Right cardiac atrium (tissue), 5 donors: ENCODE measurements at regions not wholly inside any gene's neighbourhood (a gene's known extent, or its start where the extent isn't known, plus 50 kb on each side); places are given as distances from the start of the nearest gene placed in this dataset.

Experiments
- ATAC-seq, 2 donors: fragments of 200-7000 bp; cut with Tn5 transposase; one replicate each; pipeline versions ENCODE4 v1.8.0 to v1.9.1; 2020; ENCODE audit warnings: moderate library complexity in 2 of 2, mild to moderate bottlenecking in 1 of 2
- DNase-seq, 3 donors: peaks; one replicate each; pipeline ENCODE4 v3.0.0-alpha.2; 2020
- H3K27ac ChIP-seq: one replicate; pipeline ENCODE4 v1.5.1; 2013; ENCODE audit warnings: mild to moderate bottlenecking, low read length, control low read depth, moderate library complexity
- H3K27me3 ChIP-seq: one replicate; pipeline ENCODE4 v1.6.1; 2013; ENCODE audit not compliant: control insufficient read depth, insufficient read depth
- H3K4me1 ChIP-seq: one replicate; pipeline ENCODE4 v1.6.1; 2013; ENCODE audit warnings: low read length; ENCODE audit not compliant: control insufficient read depth, insufficient read depth
- H3K4me3 ChIP-seq: one replicate; pipeline ENCODE4 v1.5.1; 2013; ENCODE audit warnings: low read length, control low read depth
- H3K9me3 ChIP-seq: one replicate; pipeline ENCODE4 v1.6.1; 2013; ENCODE audit warnings: low read length; ENCODE audit not compliant: control insufficient read depth
- WGBS: extraction: QIAGEN DNeasy Blood & Tissue Kit; methylation state at CpG from one replicate; pipeline ENCODE4 v1.1.7; 2013; 5-methylcytosine and 5-hydroxymethylcytosine counted together
- intact Hi-C, 4 donors: fragments of 100-400 bp; cut with DNase I; formaldehyde crosslinking; loops; one replicate each; pipeline versions ENCODE4 v1.11.0 to v1.14.0; 2022 to 2023
- donor health status: healthy with polysubstance abuse.
- donor health status: DM: no; HTN: yes; CAD: no.
- donor health status: DM: no; HTN: no; CAD: no.
- donor health status: DM: no; HTN: yes; CAD: no; lungs with severe emphysema.
- donor health status: DM: yes; HTN: yes; CAD: no.

- no peak for ATAC-seq
- H3K9me3 ChIP-seq, result no peaks in the 10 kb centered on the region
- DNase-seq, result no peak
- no peak overlapping the region for H3K27ac ChIP-seq
- WGBS, result 78% methylated on average over 6 of the region's 6 CpGs
- no peaks in the 10 kb centered on the region for H3K27me3 ChIP-seq
- no peak overlapping the region for H3K4me3 ChIP-seq
- intact Hi-C loops, result loop anchor here in 1 of 4 donors (10.0 kb wide), 1 partner anchor 233 kb away; no protein-coding TSS in a partner anchor
- peaks cover 2% of the 10 kb centered on the region for H3K4me1 ChIP-seq
Measured at GRCh38 chr17:73722165-73722564, 77.9 kb upstream of the SDK2 start.

DNA sequence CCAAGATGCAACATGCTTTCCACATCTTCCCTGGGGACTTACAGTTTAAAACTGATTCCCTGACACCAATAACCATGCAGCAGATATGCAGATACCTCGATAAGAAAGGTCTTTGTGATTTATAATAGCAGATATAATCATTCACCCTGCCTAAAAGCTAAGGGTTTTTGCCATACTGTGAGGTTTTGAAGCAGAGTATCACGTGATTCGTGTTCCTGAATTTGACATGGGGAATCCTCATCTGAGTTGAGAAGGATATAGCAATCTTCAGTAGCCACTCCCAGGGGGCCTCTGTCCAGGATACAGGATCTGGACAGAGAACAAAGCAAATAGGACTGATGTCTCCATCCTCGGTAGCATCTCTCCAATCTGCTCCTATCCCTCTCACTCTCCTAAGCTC is 79.1 kb upstream of the SDK2 start:
- 68% methylated on average over 4 of the region's 4 CpGs for WGBS
- H3K27me3 ChIP-seq, result no peaks in the 10 kb centered on the region
- no peaks in the 10 kb centered on the region for H3K4me1 ChIP-seq
- DNase-seq, result no peak
- intact Hi-C loops, result loop anchor here in 1 of 4 donors (10.0 kb wide), 1 partner anchor 231 kb away; no protein-coding TSS in a partner anchor
- H3K4me3 ChIP-seq, result no peak overlapping the region
- H3K27ac ChIP-seq, result no peak overlapping the region
- H3K9me3 ChIP-seq, result no peaks in the 10 kb centered on the region
- ATAC-seq, result no peak

DNA sequence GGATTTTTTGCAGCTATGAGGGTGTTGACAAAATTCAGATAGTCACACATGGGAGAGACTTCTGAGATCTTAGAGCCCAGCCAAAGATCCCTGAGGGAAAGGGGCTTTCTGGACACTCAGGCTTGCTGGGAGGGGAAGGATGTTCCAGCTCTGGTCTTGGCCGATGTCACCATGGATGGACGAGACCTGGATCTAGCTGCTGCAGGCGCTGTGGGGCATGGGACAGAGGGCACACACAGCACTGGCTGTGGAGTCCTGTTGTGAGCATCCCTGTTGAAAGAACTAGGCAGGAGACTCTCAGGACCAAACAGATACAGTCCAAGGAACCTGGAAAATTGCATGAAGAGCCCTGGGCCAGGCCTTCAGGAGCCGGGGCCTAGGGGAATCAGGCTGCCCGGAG is 80.1 kb upstream of the SDK2 start:
- H3K27me3 ChIP-seq, result no peaks in the 10 kb centered on the region
- no peak overlapping the region for H3K27ac ChIP-seq
- ATAC-seq (no peak), DNase-seq (no peak)
- intact Hi-C loops, result loop anchor here in 1 of 4 donors (10.0 kb wide), 1 partner anchor 230 kb away; no protein-coding TSS in a partner anchor
- WGBS, result 91% methylated on average over 5 of the region's 5 CpGs
- H3K4me3 ChIP-seq, result no peak overlapping the region
- no peaks in the 10 kb centered on the region for H3K4me1 ChIP-seq
- no peaks in the 10 kb centered on the region for H3K9me3 ChIP-seq

- no peak overlapping the region for H3K4me3 ChIP-seq
- H3K4me1 ChIP-seq, result no peaks in the 10 kb centered on the region
- DNase-seq (no peak), ATAC-seq (no peak)
- H3K27ac ChIP-seq, result no peak overlapping the region
- no peaks in the 10 kb centered on the region for H3K9me3 ChIP-seq
- 95% methylated on average over 4 of the region's 4 CpGs for WGBS
- intact Hi-C loops, result loop anchor here in 1 of 4 donors (10.0 kb wide), 1 partner anchor 230 kb away; no protein-coding TSS in a partner anchor
- H3K27me3 ChIP-seq, result no peaks in the 10 kb centered on the region
Measured at GRCh38 chr17:73724990-73725389, 80.7 kb upstream of the SDK2 start.

GRCh38 chr17:73725794-73726515 is 81.7 kb upstream of the SDK2 start:
- ATAC-seq (no peak), DNase-seq (no peak)
- intact Hi-C loops, result loop anchor here in 1 of 4 donors (10.0 kb wide), 1 partner anchor 229 kb away; no protein-coding TSS in a partner anchor
- WGBS, result 85% methylated on average over 12 of the region's 12 CpGs
- no peak overlapping the region for H3K27ac ChIP-seq
- no peaks in the 10 kb centered on the region for H3K4me1 ChIP-seq
- no peak overlapping the region for H3K4me3 ChIP-seq
- H3K9me3 ChIP-seq, result no peaks in the 10 kb centered on the region
- H3K27me3 ChIP-seq, result no peaks in the 10 kb centered on the region

DNA sequence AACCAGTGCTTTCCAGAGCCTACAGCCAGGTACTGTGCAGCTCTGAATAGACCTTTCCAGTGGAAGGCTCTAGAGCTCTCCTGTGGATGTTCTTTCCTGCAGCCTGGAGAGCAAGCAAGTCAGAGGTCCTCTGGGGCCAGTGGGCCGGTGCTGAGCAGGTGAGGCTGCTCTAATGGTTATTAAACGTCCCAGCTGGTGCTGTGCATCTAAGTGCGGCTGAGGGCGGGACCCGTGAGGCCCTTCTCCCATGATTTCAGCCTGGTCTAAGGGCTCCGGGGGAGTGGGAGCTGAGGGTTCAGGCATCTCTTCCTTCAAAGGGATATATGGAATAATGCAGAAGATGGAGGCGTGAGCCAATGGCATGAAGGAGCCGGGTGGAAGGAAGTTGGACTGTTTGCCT is 83.7 kb upstream of the SDK2 start:
- H3K9me3 ChIP-seq, result no peaks in the 10 kb centered on the region
- H3K4me1 ChIP-seq, result no peaks in the 10 kb centered on the region
- H3K27ac ChIP-seq, result no peak overlapping the region
- H3K27me3 ChIP-seq, result no peaks in the 10 kb centered on the region
- 83% methylated on average over 8 of the region's 8 CpGs for WGBS
- no peak for ATAC-seq
- DNase-seq, result no peak
- H3K4me3 ChIP-seq, result no peak overlapping the region
- intact Hi-C loops, result loop anchor here in 1 of 4 donors (10.0 kb wide), 1 partner anchor 227 kb away; no protein-coding TSS in a partner anchor

- no peak overlapping the region for H3K4me3 ChIP-seq
- H3K27me3 ChIP-seq, result no peaks in the 10 kb centered on the region
- H3K4me1 ChIP-seq, result no peaks in the 10 kb centered on the region
- no peak overlapping the region for H3K27ac ChIP-seq
- no peak for DNase-seq
- no peak for ATAC-seq
- 84% methylated on average over 6 of the region's 6 CpGs for WGBS
- intact Hi-C loops, result loop anchor here in 1 of 4 donors (10.0 kb wide), 1 partner anchor 226 kb away; no protein-coding TSS in a partner anchor
- no peaks in the 10 kb centered on the region for H3K9me3 ChIP-seq
Measured at GRCh38 chr17:73729101-73729500, 84.9 kb upstream of the SDK2 start.

DNA sequence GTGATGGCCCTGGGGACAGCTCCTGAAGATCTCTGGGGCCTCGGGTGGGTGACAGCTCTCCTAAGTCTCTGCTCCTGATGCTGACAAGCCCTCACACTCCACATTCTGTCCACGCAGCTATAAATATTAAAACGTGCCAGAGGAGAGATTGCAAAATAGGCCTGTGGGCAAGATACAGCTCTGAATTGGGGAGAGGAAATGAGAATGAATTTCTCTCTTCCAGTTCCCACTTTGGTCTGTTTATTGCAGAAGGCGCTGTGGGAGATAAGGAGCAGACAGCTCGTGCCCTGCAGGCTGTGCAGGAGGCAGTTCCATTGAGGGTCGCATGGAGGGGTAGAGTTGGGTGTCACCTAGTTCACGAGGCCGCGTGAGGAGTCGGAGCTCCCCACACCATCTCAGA is 87.5 kb upstream of the SDK2 start:
- Histone ChIP-seq H3K9me3 (no peaks in the 10 kb centered on the region), H3K4me3 (no peak overlapping the region), H3K27ac (no peak overlapping the region), H3K27me3 (no peaks in the 10 kb centered on the region), H3K4me1 (no peaks in the 10 kb centered on the region)
- WGBS, result 32% methylated on average over 10 of the region's 10 CpGs
- intact Hi-C loops, result no loop called here
- DNase-seq, result no peak
- peak in 1 of 2 donors; percentile 34 for ATAC-seq

DNA sequence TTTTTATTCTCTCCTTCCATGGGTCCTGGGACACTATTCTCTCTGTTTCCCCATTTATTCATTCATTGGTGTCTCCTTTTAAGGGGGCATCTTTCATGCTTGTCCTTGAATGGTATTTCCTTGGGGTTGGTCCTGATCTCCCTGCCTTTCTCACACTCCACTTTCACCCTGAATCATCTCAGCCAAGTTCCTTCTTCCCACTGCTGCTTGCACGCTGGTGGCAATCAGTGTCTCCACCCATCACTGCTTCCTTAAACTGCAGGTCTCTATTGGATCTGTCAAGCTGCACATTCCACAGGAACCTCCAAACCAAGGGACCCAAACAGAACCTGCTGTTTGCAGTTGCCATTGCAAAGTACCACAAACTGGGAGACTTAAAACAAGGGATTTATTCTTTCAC is 89.3 kb upstream of the SDK2 start:
- Histone ChIP-seq H3K4me1 (no peaks in the 10 kb centered on the region), H3K27ac (no peak overlapping the region), H3K4me3 (no peak overlapping the region), H3K27me3 (no peaks in the 10 kb centered on the region), H3K9me3 (no peaks in the 10 kb centered on the region)
- no peak for DNase-seq
- intact Hi-C loops, result no loop called here
- ATAC-seq, result peak in 1 of 2 donors; percentile 35
- 56% methylated on average over 1 of the region's 1 CpG for WGBS

DNA sequence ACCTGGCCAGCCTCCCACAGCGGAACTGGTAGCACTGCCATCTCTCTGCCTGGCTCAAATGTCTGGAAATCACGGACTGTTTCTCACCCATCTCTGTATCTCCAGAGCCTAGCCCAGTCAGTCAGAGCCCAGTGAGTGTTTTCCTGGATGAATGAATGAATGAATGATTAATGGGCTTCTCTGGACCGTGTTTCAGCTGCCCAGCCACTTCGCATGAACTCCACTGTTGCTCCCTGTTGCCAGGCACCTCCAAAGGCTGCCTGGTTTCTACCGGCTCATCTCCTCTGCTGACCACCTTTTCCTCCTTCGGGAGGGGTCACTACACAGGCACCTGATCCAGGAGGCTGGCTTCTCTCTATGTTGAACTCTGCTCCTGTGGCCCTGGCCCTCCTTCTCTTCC is 91.0 kb upstream of the SDK2 start:
- no peak overlapping the region for H3K4me3 ChIP-seq
- ATAC-seq (no peak), DNase-seq (no peak)
- intact Hi-C loops, result no loop called here
- H3K27me3 ChIP-seq, result no peaks in the 10 kb centered on the region
- no peak overlapping the region for H3K27ac ChIP-seq
- WGBS, result 75% methylated on average over 6 of the region's 6 CpGs
- no peaks in the 10 kb centered on the region for H3K9me3 ChIP-seq
- no peaks in the 10 kb centered on the region for H3K4me1 ChIP-seq

GRCh38 chr17:73738751-73739575 is 94.7 kb upstream of the SDK2 start:
- ATAC-seq (no peak), DNase-seq (peak in 1 of 3 donors; percentile 5)
- 41% methylated on average over 16 of the region's 16 CpGs for WGBS
- H3K27ac ChIP-seq, result no peak overlapping the region
- no peaks in the 10 kb centered on the region for H3K9me3 ChIP-seq
- no peak overlapping the region for H3K4me3 ChIP-seq
- intact Hi-C loops, result no loop called here
- no peaks in the 10 kb centered on the region for H3K27me3 ChIP-seq
- H3K4me1 ChIP-seq, result no peaks in the 10 kb centered on the region
